Right renal cortex interstitium (tissue), 3 donors: ENCODE measurements at regions not wholly inside any gene's neighbourhood (a gene's known extent, or its start where the extent isn't known, plus 50 kb on each side); places are given as distances from the start of the nearest gene placed in this dataset.
"Not testable (repeated sequence)": the region's sequence is repeated elsewhere in the genome, so short reads cannot be mapped to it uniquely, and the experiment has no call there.

ENCODE experiments used
- DNase-seq, 3 donors: peaks; one replicate each; pipeline ENCODE4 v3.0.0-alpha.2; 2013; ENCODE audit warnings: low read depth in 3 of 3, low spot score in 2 of 3

GRCh38 chr12:131192951-131193350 lies 239.2 kb downstream of the ADGRD1 start:
- no peak for DNase-seq

DNA sequence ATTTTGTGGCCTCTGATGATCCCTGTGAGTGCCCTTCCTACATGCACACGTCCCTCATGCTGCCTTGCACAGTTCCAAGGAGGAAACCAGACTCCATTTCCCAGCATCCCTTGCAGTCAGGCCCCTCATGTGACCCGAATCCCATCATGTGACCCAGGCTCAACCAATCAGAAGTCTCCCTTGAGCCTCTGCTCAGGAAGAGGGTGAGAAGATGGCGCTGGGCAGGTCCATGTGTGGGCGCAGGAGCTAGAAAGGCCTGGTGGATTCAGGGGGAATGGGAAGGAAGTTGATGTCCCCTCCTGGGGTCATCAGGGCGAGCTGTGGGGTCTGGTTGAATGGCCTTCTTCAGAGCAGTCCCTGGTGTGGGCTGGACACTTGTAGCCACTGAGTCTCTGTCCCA lies 240.5 kb downstream of the ADGRD1 start:
- DNase-seq = no peak

DNA sequence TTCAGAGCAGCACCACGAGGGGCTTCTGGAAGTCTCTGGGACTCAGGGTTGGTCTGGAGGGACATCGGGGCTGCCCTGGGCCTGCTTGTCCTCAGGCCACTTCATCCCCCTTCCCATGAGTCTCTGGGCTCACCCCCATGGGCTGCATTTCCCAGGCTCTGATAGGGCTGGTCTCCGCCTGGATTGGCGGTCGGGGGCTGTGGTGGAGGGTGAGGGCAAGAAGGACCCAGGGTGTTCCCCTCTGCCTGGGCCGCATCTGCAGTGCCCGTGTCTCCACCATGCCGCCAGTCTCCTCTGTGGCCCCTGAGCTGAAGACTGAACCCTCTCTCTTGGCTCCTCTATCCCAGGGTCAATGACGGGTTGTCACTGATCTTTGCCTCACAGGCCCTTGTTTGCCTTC lies 242.1 kb downstream of the ADGRD1 start:
- no peak for DNase-seq

DNA sequence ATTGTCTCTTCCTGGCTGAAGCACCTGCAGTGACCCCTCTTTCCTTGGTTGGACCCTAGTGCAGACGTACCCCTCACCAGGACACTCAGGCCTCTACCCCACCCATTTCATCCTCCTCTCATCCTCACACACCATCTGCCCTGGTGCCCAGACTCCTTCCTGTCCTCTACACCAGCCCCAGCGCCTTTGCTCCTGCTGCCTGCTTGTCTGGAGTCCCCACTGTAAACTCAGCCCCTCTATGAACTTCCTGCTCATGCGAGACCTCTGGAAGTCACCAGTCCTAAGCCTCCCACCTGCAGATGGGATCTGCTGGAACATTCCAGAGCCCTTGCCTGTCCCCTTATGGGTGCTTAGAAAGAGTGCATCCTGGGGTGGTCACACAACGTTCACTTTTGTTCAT lies 242.5 kb downstream of the ADGRD1 start:
- no peak for DNase-seq

DNA sequence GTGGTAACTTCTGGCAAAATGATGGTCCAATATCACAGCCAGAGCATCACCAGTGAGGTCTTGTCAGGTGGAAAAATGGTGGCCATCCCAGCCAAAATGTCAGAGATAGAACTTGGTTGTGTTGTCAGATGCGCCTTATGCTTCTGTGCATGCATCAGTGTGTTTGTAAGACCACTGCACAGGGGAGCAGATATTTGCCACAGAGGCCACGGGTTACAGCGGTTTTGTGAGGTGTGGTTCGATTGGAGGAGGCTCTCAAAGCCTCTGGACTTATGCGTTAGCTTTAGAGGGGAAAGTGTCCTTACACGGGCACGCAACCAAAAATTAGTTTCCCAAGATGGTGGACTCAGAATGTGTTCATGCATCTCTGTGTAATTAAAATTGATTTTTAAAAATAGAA lies 243.8 kb downstream of the ADGRD1 start:
- no peak for DNase-seq

- DNase-seq = no peak
Measured at GRCh38 chr12:131199221-131199620, 245.5 kb downstream of the ADGRD1 start.

- not testable (repeated sequence) for DNase-seq
Measured at GRCh38 chr12:131201912-131202311, 248.2 kb downstream of the ADGRD1 start.

DNA sequence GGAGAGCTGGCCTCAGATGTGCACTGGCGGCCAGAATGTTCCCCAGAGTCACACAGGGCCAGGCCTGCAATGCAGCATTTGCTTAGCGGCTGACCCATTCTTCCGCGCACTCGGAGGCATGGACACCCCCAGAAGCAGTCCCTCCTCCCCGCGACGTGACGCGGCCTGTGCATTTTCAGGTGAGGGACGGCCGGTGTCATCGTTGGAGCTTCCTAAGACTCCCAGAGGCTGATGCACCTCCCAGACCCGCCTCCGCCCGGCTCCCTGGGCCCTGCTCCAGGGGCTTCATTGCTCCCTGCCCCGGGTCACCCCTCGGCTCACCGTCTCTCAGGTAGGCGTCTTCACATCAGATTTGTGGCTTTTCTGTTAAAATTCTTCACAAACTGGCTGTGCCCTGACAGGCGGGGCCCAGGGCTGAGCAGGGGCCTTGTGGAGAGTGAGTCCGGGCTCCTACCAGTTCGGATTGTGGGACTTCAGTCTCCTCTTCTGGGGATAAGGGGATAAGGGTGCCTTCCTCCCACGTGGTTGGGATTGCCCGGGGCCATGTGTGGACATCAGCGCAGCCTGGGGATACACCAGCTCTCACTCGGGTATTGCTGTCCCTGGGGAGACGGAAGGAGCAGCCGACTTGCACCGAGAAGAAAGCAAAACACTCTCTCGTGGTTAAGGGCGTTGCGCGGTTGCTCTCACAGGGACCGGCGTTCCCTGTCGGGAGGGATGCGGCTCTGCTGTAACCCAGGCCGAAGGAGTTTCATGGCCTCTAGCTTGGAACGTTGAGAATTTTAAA lies 249.1 kb downstream of the ADGRD1 start:
- DNase-seq = no peak

DNA sequence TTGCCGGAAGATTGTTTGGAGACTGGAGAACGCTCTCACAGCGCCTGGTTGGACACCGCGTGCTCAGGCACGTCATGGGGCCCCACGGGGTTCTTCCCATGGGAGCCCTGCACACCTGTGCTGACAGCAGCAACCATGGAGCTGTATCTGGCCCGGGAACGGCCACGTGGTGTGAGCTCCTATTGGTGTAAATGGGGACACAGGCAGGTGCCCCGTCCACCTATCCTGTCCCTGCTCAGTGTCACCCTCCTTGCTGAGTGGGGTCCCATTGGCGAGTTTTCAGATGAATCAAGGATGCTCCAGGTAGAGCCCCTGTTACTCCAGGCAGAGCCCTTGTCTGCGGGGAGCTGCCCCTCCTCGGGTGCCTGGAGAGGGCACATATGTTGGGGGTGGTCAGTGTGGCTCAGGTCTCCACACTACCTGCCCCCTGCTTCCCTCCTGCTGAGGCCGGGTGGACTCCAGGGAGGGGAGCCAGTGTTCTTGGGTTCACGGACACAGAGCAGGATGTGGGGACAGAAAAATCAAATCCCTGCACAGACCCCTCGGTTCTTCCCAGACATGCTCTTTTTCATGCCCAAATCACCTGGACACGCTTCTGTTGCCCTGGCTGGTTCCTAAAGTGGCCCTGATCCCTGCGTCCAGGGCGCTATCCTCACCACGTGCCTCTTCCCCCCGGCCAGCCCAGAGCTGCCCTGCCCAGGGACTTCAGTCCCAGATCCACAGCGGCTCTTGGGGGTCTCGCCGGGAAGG lies 250.1 kb downstream of the ADGRD1 start:
- no peak for DNase-seq

DNA sequence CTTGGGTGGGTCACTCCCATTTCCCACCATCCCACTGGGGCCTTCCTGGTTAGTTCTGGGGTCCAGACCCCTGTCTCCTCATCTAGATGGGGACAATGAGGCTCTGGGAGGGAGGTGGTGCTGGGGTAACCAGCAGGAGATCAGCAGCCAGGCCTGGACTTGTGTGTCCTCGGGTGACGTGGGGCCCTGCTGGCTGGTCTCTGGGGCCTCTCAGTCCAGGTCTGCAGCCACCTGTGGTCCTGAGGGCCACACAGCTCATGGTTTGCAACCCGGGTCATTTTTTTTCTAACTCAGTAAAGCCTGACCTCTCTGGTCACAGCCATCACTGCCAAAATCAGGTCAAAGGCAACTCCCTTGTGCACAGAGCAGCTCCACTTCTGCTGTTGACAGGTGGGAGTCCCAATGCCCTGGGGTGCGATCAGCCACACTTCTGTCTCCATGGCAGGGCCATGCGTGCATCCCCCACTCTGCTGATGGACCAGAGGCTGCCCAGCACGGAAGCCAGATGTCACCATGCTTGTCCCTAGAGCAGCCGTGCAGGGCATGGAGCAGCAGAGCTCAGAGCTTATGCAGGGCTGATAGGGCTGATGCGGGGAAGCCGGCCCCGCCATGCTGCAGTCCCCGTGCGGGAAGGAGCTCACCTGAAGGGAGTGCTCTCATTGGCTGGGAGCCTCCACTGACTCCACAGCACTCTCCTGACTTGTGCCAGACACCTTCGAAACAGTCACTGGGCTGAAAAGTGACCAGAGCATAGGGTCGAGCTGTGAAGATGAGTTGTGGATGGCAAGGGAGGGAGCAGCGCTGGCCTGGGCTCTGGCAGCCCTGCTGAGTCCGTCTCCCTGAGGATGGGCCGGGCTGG lies 250.9 kb downstream of the ADGRD1 start:
- DNase-seq = no peak

GRCh38 chr12:131205275-131205933 lies 251.7 kb downstream of the ADGRD1 start:
- not testable (repeated sequence) for DNase-seq

- DNase-seq = not testable (repeated sequence)
Measured at GRCh38 chr12:131206630-131207299, 253.1 kb downstream of the ADGRD1 start.

- DNase-seq = not testable (repeated sequence)
Measured at GRCh38 chr12:131207300-131207660, 253.6 kb downstream of the ADGRD1 start.

- DNase-seq = not testable (repeated sequence)
Measured at GRCh38 chr12:131207841-131208240, 254.1 kb downstream of the ADGRD1 start.

DNA sequence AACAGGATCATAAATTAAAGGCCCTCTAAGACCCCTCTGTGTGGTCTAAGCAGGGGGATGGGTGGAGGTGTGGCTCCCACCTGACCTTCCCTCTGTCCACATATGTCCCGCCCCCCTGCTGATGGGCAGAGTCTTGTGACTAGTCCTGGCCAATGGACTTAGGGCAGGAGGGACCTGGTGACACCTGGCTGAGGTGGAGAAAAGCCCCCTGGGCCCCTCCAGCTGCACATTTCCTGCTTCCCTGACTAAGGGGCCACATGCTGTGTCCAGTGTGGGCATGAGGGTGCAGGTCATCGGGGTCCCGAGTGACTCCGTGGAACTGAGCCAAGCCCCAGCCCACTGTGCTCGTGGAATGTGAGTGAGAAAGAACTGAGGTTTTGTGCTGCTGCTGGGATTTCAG lies 254.7 kb downstream of the ADGRD1 start:
- DNase-seq = no peak

GRCh38 chr12:131209082-131210070 lies 255.7 kb downstream of the ADGRD1 start:
- no peak for DNase-seq

DNA sequence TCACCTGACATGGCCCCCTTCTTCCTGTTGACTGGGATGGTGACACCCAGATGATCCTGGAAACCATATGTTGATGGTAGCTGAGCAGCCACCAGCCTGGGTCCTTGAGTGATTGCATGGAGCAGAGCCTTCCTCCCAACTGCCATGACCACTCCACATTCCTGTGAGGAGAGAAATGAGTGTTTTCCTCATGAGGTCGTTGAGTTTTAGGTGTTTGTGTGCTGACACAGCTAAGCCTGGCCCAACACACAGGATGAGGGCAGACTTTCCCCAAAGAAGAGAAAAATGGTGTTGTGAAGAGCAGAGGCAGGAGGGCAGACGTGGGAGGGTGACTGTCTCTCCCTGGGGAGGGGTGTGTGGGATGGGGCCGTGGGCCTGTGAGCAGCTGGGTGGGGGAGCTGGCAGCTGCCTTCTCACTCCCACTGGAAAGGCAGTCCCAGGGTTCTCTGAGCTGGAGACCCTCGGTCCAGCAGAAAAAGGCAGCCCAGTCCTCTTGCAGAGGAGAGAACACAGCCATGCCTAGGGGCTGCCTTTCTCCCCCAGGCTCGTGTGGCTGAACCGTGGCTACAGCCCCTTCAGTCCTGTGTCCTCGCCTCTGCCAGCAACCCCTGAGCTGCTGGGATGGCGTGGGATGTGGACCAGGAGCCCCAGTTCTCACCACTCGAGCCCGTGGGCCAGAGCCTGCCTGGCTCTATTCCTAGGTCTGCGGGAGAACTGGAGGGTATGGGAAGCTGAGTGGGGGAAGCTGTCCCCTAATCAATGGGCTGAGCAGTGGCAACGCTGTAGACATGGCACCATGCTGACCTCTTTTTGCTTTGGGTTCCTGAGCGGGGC lies 257.0 kb downstream of the ADGRD1 start:
- no peak for DNase-seq

- DNase-seq = no peak
Measured at GRCh38 chr12:131211340-131211938, 257.7 kb downstream of the ADGRD1 start.
